HG02981 (cell line): ENCODE measurements at regions not wholly inside any gene's neighbourhood (a gene's known extent, or its start where the extent isn't known, plus 50 kb on each side); places are given as distances from the start of the nearest gene placed in this dataset.
"Not testable (repeated sequence)": the region's sequence is repeated elsewhere in the genome, so short reads cannot be mapped to it uniquely, and the experiment has no call there.

Experiments
- ATAC-seq: cut with Tn5 transposase; IDR thresholded peaks from one replicate; pipeline ENCODE4 v1.9.1; 2021; ENCODE audit warnings: mild to moderate bottlenecking, moderate library complexity; ENCODE audit not compliant: unreplicated experiment

GRCh38 chr12:58412461-58413060, 471.2 kb downstream of the ATP23 start:
- no peak for ATAC-seq

- ATAC-seq = no peak
Measured at GRCh38 chr12:58413794-58414193, 472.4 kb downstream of the ATP23 start.

GRCh38 chr12:58414398-58414871, 473.1 kb downstream of the ATP23 start:
- no peak for ATAC-seq

- no peak for ATAC-seq
Measured at GRCh38 chr12:58415716-58416115, 474.3 kb downstream of the ATP23 start.

- ATAC-seq = no peak
Measured at GRCh38 chr12:58416236-58416635, 474.9 kb downstream of the ATP23 start.

GRCh38 chr12:58419196-58419760, 477.9 kb downstream of the ATP23 start:
- no peak for ATAC-seq

GRCh38 chr12:58419905-58420304, 478.5 kb downstream of the ATP23 start:
- no peak for ATAC-seq

GRCh38 chr12:58420503-58420902, 479.1 kb downstream of the ATP23 start:
- no peak for ATAC-seq

- no peak for ATAC-seq
Measured at GRCh38 chr12:58421990-58422389, 480.6 kb downstream of the ATP23 start.

GRCh38 chr12:58424735-58425392, 483.5 kb downstream of the ATP23 start:
- ATAC-seq = peak; percentile 24

GRCh38 chr12:58425481-58426392, 484.4 kb downstream of the ATP23 start:
- peak; percentile 86 for ATAC-seq

- not testable (repeated sequence) for ATAC-seq
Measured at GRCh38 chr12:58426437-58426836, 485.1 kb downstream of the ATP23 start.

- ATAC-seq = no peak
Measured at GRCh38 chr12:58433959-58434358, 486.3 kb downstream of the LRIG3 start.

- ATAC-seq = no peak
Measured at GRCh38 chr12:58434726-58435125, 485.6 kb downstream of the LRIG3 start.

- ATAC-seq = no peak
Measured at GRCh38 chr12:58435647-58436046, 484.7 kb downstream of the LRIG3 start.

- no peak for ATAC-seq
Measured at GRCh38 chr12:58441483-58441882, 478.8 kb downstream of the LRIG3 start.

- ATAC-seq = peak; percentile 56
Measured at GRCh38 chr12:58443273-58443980, 476.9 kb downstream of the LRIG3 start.

- no peak for ATAC-seq
Measured at GRCh38 chr12:58443981-58444371, 476.3 kb downstream of the LRIG3 start.

GRCh38 chr12:58450868-58451482, 469.3 kb downstream of the LRIG3 start:
- ATAC-seq = no peak

GRCh38 chr12:58452546-58452945, 467.8 kb downstream of the LRIG3 start:
- ATAC-seq = no peak
